Stimulated activated naive B cell treated with anti-CD40 and anti-IgM and Interleukin-4, amounts not matched to agents 10 μg/mL and 1 μg/mL and 100 μg/mL, for 72 hours (primary cell): ENCODE measurements at regions not wholly inside any gene's neighbourhood (a gene's known extent, or its start where the extent isn't known, plus 50 kb on each side); places are given as distances from the start of the nearest gene placed in this dataset.
A peak's percentile ranks its signal among the peaks of the same experiment; 100 is the strongest.

ENCODE experiments used
- ATAC-seq, 2 donors: fragments of 150-1000 bp; cut with Tn5 transposase; replicated peaks; 2 replicates each; pipeline ENCODE4 v1.10.0; 2021; ENCODE audit warnings: moderate library complexity in 1 of 2
- DNase-seq: peaks from one replicate; pipeline ENCODE4 v3.0.0; 2021
- H3K27ac Mint-ChIP-seq: one replicate; pipeline ENCODE4 v1.8.0; 2022; ENCODE audit warnings: mild to moderate bottlenecking, mixed read lengths
- H3K27me3 Mint-ChIP-seq, 2 donors: one replicate each; pipeline ENCODE4 v1.8.0; 2022; ENCODE audit warnings: mixed read lengths in 2 of 2
- H3K36me3 Mint-ChIP-seq, 2 donors: one replicate each; pipeline ENCODE4 v1.8.0; 2022; ENCODE audit warnings: mixed read lengths in 2 of 2, mild to moderate bottlenecking in 1 of 2
- H3K4me1 Mint-ChIP-seq, 2 donors: one replicate each; pipeline ENCODE4 v1.8.0; 2022; ENCODE audit warnings: mixed read lengths in 2 of 2, mild to moderate bottlenecking in 1 of 2
- H3K4me3 Mint-ChIP-seq, 2 donors: one replicate each; pipeline ENCODE4 v1.8.0; 2022; ENCODE audit warnings: mild to moderate bottlenecking in 2 of 2, mixed read lengths in 2 of 2, moderate library complexity in 1 of 2
- H3K9me3 Mint-ChIP-seq, 2 donors: one replicate each; pipeline ENCODE4 v1.8.0; 2022; ENCODE audit warnings: mixed read lengths in 2 of 2, mild to moderate bottlenecking in 1 of 2

DNA sequence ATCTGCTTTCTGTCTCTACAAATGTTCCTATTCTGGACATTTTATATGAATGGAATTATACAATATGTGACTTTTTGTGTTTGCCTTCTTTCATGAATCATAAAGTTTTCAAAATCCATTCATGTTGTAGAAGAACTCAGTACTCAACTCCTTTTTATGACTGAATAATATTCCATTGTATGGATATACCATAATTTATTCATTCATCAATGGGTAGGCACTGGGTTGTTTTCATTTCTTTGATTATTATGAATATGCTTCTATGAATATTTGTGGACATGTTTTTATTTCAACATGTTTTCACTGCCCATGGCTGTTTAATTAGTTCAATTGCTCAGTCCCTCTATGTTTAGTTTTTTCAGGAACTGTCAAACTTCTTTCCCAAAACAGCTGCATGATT is 76.5 kb upstream of the GTSF1L start:
- no peak overlapping the region for H3K4me3 Mint-ChIP-seq
- H3K27ac Mint-ChIP-seq = no peak overlapping the region
- peaks cover 1 to 6% of the 10 kb centered on the region in 2 donors for H3K36me3 Mint-ChIP-seq
- DNase-seq (no peak), ATAC-seq (no peak)
- H3K27me3 Mint-ChIP-seq = peaks cover 12% of the 10 kb centered on the region in 2 donors
- peaks cover 19% of the 10 kb centered on the region in 2 donors for H3K9me3 Mint-ChIP-seq
- peaks cover 10 to 19% of the 10 kb centered on the region in 2 donors for H3K4me1 Mint-ChIP-seq

DNA sequence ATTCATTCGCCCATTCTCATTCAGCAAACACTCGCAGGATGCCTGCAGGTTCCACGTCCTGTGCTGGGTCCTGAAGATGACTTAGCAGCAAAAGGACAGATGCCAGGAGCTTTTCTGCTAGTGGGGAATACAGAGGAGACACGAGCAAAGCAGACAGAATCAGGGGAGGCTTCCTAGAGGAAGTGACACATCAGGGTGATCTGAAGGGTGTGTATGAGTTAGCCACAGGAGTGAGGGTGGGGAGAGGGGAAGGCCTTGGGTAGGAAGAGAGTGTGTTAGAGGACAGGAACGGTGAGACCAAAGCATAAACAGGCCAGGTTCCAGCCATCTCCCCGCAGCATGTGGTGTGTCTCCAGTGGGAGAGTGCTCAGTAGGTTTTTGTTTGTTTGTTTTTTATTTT is 73.4 kb upstream of the GTSF1L start:
- Mint-ChIP-seq H3K27ac (no peak overlapping the region), H3K4me3 (no peak overlapping the region), H3K4me1 (peaks cover 10 to 21% of the 10 kb centered on the region in 2 donors), H3K36me3 (peaks cover 2 to 9% of the 10 kb centered on the region in 2 donors), H3K27me3 (peaks cover 3 to 10% of the 10 kb centered on the region in 2 donors), H3K9me3 (peaks cover 12% of the 10 kb centered on the region in 2 donors)
- DNase-seq (no peak), ATAC-seq (no peak)

DNA sequence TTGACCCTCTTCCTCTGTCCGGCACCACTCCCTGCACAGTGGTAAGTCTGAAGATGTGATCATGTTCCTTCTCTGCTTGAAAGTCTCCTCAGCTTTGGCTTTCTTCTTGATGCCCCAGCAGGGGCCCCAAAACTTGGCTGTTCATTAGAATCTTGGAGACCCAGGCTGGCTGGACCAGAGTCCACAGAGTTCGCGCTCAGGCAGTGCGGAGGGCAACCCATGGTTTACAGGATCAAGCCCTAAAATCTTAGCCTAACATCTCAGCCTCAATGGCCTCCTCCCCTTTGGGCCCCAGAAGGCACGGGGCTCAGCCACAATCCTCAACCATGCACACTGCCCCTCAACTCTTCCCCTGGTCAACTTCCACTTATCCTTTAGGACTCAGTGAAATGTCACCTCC is 72.9 kb upstream of the GTSF1L start:
- no peak for DNase-seq
- H3K4me1 Mint-ChIP-seq = peaks cover 10 to 21% of the 10 kb centered on the region in 2 donors
- no peak for ATAC-seq
- peaks cover 7 to 13% of the 10 kb centered on the region in 2 donors for H3K27me3 Mint-ChIP-seq
- H3K4me3 Mint-ChIP-seq = no peak overlapping the region
- H3K27ac Mint-ChIP-seq = peak overlapping the region; percentile 22
- H3K36me3 Mint-ChIP-seq = peaks cover 2 to 9% of the 10 kb centered on the region in 2 donors
- peaks cover 12 to 14% of the 10 kb centered on the region in 2 donors for H3K9me3 Mint-ChIP-seq

DNA sequence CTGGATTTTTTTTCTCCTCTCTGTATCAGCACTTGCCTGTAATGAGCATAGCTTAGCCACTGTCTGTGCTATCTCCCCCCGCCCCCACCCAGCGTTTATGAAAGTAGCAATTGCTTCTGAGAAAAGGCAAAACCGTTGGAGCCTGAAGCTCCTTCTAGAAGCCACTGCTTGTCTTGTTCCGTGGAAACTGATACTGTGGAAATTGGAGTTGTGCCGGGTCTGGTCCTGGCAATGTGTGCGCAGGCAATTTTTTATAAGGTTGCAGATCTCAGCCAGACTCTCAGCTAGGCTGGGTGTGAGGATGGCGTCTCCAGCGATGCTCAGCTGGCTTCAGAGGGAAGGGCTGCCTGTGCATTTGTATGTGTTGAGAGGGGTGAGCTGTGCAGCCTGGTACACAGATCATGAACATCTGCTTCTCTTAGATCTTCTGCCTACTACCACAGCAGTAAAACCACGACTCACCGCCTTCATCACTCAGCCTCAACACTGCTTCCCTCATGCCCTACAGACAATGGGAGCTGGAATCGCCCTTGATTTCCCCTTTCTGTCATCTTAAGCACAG is 72.4 kb upstream of the GTSF1L start:
- H3K9me3 Mint-ChIP-seq = peaks cover 12% of the 10 kb centered on the region in 2 donors
- H3K4me3 Mint-ChIP-seq = no peak overlapping the region
- peaks cover 10 to 21% of the 10 kb centered on the region in 2 donors for H3K4me1 Mint-ChIP-seq
- peaks cover 2 to 9% of the 10 kb centered on the region in 2 donors for H3K36me3 Mint-ChIP-seq
- DNase-seq (no peak), ATAC-seq (peak; percentile 79 to 84)
- H3K27ac Mint-ChIP-seq = peak overlapping the region; percentile 31
- peaks cover 7 to 14% of the 10 kb centered on the region in 2 donors for H3K27me3 Mint-ChIP-seq

DNA sequence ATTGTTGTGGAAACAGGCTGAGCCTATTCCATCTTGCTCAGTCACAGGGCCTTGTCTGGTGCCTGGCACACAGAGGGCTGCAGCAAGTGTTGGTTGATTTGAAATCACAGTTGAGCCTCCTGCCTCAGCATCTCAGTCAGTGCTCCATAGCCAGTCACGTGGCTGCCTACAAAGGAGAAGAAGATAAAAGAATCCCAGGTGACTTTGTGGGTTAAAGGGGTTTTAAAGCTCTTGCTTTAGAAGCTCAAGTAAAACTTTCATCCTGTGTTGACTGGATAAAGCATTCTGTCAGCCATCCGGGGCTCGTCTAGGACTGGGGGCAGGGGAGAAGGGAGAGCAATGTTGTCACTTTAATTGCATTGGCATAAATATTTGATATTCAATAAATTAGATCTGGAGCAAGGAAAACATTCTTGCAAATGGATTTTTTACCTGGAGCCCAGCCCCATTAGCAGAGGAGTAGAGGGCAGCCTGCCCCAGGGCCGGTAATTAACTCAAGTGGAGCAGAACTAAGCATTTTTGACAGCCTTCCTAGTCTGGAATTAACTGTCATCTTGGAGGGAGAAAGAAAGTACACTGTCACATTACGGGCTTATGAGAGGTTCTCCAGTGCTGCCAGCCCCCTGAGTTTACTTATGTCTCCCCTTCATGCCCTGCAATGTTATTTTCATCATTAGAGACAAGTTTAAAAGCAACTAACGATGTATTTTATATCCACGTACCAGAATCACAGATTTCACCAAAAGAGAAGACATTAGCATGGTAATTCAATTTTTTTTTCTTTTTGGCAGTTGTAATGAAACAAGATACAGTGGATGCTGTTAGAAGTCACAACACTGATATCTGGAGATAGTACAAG is 71.7 kb upstream of the GTSF1L start:
- Mint-ChIP-seq H3K27me3 (peaks cover 7 to 14% of the 10 kb centered on the region in 2 donors), H3K36me3 (peaks cover 2 to 9% of the 10 kb centered on the region in 2 donors), H3K4me1 (peaks cover 10 to 21% of the 10 kb centered on the region in 2 donors), H3K9me3 (peaks cover 10% of the 10 kb centered on the region in 2 donors), H3K27ac (no peak overlapping the region), H3K4me3 (no peak overlapping the region)
- ATAC-seq (no peak), DNase-seq (no peak)

DNA sequence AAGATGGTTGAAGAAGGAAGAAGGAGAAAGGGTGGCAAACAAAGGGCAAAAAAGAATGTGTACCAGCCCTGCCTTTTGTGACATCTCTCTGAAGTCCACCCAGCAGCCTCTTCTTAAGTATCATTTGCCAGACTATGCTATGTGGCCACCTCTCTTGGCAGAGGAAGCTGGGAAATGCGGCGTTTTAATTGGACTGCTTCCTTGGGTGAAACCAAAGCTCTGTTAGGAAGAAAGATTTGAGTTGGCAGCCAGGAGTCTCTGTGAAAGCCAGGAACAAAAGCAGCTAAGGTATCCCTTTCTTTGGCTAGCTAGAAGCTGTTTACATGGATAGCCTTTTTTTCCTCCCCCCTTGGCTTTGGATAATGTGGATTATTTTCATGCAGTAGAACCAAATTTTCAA is 67.5 kb upstream of the GTSF1L start:
- peaks cover 9 to 14% of the 10 kb centered on the region in 2 donors for H3K9me3 Mint-ChIP-seq
- H3K36me3 Mint-ChIP-seq = peaks cover 4 to 8% of the 10 kb centered on the region in 2 donors
- H3K4me3 Mint-ChIP-seq = no peak overlapping the region
- no peak for ATAC-seq
- H3K27me3 Mint-ChIP-seq = peaks cover 20 to 21% of the 10 kb centered on the region in 2 donors
- H3K27ac Mint-ChIP-seq = no peak overlapping the region
- DNase-seq = no peak
- peaks cover 2 to 12% of the 10 kb centered on the region in 2 donors for H3K4me1 Mint-ChIP-seq

DNA sequence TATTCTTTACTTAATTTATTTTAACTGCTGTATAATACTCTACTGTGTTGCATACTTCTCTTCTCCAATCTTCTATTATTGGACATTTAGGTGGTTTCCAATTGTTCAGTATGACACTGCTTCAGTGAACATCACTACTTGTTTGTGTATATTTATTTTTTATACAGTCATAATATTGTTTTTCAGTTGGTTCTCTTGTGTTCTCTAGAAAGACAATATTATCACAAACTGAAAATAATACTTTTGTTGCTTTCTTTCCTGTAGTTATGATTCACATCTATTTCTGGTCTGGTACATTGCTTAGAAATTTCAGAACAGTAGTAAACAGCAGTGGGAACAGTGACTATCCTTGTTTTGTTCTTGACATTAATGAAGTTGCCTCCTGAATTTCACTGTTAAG is 62.8 kb upstream of the GTSF1L start:
- Mint-ChIP-seq H3K27ac (no peak overlapping the region), H3K36me3 (peaks cover 2 to 5% of the 10 kb centered on the region in 2 donors), H3K27me3 (peaks cover 14 to 15% of the 10 kb centered on the region in 2 donors), H3K4me1 (peaks cover 0 to 4% of the 10 kb centered on the region in 2 donors), H3K9me3 (peaks cover 4 to 11% of the 10 kb centered on the region in 2 donors), H3K4me3 (no peak overlapping the region)
- DNase-seq (no peak), ATAC-seq (peak; percentile 82 to 93)

DNA sequence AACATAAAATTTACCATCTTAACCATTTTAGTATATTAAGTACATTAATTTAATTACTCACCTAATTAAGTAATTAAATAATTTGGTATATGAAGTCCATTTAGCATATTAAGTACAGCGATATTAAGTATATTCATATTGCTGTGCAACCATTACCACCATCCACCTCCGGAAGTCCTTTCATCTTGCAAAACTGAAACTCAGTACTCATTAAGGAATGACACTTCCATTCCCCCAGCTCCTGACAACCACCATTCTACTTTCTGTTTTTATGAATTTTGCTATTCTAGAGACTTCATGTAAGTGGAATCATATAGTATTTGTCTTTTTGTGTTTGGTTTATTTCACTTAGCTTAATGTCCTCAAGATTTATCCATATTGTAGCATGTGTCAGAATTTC is 61.1 kb upstream of the GTSF1L start:
- H3K36me3 Mint-ChIP-seq = peaks cover 2 to 5% of the 10 kb centered on the region in 2 donors
- peaks cover 4 to 10% of the 10 kb centered on the region in 2 donors for H3K9me3 Mint-ChIP-seq
- ATAC-seq (no peak), DNase-seq (no peak)
- peaks cover 11 to 14% of the 10 kb centered on the region in 2 donors for H3K27me3 Mint-ChIP-seq
- no peak overlapping the region for H3K27ac Mint-ChIP-seq
- H3K4me1 Mint-ChIP-seq = peaks cover 0 to 4% of the 10 kb centered on the region in 2 donors
- no peak overlapping the region for H3K4me3 Mint-ChIP-seq

DNA sequence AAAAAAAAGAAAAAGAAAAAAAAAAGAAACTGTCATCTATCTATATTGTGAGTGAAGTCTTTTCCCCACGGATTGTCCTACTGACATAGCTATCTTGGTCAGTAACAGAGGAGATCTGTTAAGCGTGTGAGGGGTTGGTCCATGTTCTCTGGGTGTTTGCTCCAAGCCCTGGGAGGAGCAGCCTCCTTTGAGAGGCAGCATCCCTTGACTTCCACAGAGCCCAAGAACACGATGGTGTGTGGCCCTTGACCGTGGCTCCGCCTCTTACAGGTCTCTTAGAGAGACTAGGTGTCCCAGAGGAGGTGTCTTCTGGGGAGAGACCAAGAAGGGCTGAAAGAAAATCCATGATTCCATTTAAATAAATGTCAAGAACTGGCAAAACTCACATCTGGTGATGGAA is 60.1 kb upstream of the GTSF1L start:
- H3K9me3 Mint-ChIP-seq = peaks cover under 1 to 1% of the 10 kb centered on the region in 2 donors
- peaks cover under 1 to 4% of the 10 kb centered on the region in 2 donors for H3K27me3 Mint-ChIP-seq
- H3K4me3 Mint-ChIP-seq = no peak overlapping the region
- H3K4me1 Mint-ChIP-seq = peaks cover 4% of the 10 kb centered on the region in 2 donors
- peaks cover 0 to under 1% of the 10 kb centered on the region in 2 donors for H3K36me3 Mint-ChIP-seq
- H3K27ac Mint-ChIP-seq = peak overlapping the region; percentile 56
- DNase-seq = no peak
- no peak for ATAC-seq

DNA sequence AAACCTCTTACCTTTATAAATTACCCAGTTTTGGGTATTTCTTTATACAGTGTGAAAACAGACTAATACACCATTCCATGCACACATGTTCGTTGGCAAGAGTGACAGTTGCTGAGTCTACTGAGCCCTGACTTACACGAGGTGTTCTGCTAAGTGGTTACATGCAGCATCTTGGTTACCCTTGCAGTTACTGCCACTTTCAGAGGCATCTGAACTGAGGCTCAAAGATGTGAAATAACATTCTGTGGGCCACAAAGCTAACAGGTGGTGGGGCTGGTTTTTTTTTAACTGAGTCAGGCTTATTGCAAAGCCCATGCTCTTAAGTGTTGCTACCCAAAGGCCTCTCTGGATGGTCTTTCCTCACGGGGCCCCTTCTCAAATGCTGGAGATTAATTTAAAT is 54.4 kb upstream of the GTSF1L start:
- DNase-seq (no peak), ATAC-seq (no peak)
- Mint-ChIP-seq H3K9me3 (peaks cover 10% of the 10 kb centered on the region in 2 donors), H3K4me1 (peaks cover 0 to 5% of the 10 kb centered on the region in 2 donors), H3K4me3 (no peak overlapping the region), H3K27me3 (peaks cover 0 to 3% of the 10 kb centered on the region in 2 donors), H3K27ac (no peak overlapping the region), H3K36me3 (no peaks in the 10 kb centered on the region)

DNA sequence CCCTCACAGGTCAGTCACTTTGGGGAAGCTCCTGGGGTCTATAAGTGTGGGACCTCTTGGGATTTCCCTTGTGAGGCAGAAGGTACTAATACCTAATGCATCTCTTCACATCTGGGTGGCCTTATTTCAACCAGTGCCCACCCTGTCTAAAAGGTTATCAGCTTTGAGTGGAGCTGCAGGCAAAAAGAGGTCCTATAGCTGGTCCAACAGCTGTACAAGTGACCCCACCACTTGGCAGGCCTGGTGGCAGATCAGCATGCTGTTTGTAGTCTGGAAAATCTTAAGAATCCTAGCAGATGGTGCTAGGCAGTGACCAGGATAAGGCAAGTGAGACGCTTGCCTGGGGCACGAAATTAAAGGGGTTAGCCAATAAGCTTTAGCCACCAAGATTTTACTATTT is 51.6 kb upstream of the GTSF1L start:
- Mint-ChIP-seq H3K27me3 (peaks cover 12 to 13% of the 10 kb centered on the region in 2 donors), H3K27ac (no peak overlapping the region), H3K4me1 (peaks cover 0 to 5% of the 10 kb centered on the region in 2 donors), H3K4me3 (no peak overlapping the region), H3K9me3 (peaks cover 10 to 13% of the 10 kb centered on the region in 2 donors), H3K36me3 (no peaks in the 10 kb centered on the region)
- ATAC-seq = no peak
- DNase-seq = no peak

DNA sequence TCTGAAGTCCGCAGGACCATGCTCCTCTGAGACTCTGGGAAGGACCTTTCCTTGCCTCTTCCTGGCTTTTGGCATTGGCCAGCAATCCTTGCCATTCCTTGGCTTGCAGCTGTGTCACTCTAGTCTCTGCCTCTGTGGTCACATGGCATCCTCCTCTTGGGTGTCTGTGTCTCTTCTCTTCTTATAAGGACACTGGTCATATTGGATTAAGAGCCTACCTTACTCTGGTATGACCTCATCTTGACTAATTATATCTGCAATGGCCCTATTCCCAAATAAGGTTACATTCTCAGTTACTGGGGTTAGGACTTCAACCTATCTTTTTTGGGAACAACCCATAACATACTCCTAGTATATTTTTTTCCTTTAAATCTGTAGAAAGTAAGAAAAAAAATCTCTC is 49.9 kb upstream of the GTSF1L start:
- no peaks in the 10 kb centered on the region for H3K4me1 Mint-ChIP-seq

More for the DNA sequence above, 49.9 kb upstream of the GTSF1L start:
- H3K9me3 Mint-ChIP-seq = peaks cover 8 to 13% of the 10 kb centered on the region in 2 donors
- DNase-seq (no peak), ATAC-seq (no peak)
- no peak overlapping the region for H3K27ac Mint-ChIP-seq
- H3K4me3 Mint-ChIP-seq = no peak overlapping the region
- H3K27me3 Mint-ChIP-seq = peaks cover 19 to 27% of the 10 kb centered on the region in 2 donors
- H3K36me3 Mint-ChIP-seq = no peaks in the 10 kb centered on the region
